GM12892 (cell line): ENCODE measurements at regions not wholly inside any gene's neighbourhood (a gene's known extent, or its start where the extent isn't known, plus 50 kb on each side); places are given as distances from the start of the nearest gene placed in this dataset.

Experiments used
- POLR2A ChIP-seq: IDR thresholded peaks from 2 replicates; pipeline ENCODE4 v1.6.1; 2011; ENCODE audit warnings: low read depth, low read length, control low read depth
- POLR2AphosphoS5 ChIP-seq: IDR thresholded peaks from 2 replicates; pipeline ENCODE4 v1.6.1; 2011; ENCODE audit warnings: low read depth, low read length, control low read depth
- TAF1 ChIP-seq: IDR thresholded peaks from 2 replicates; pipeline ENCODE4 v1.6.1; 2011; ENCODE audit warnings: low read depth, mild to moderate bottlenecking, control low read depth, low read length, borderline replicate concordance

GRCh38 chr12:91271185-91271584 is 88.6 kb upstream of the DCN start:
- no peak for TF ChIP-seq POLR2AphosphoS5
- TF ChIP-seq TAF1, result no peak
- TF ChIP-seq POLR2A, result no peak
